Activated naive CD8-positive, alpha-beta T cell treated with anti-CD3 and anti-CD28 coated beads, Interleukin-2, amount 10 ng/mL, durations not matched to agents 7 days and 5 days (primary cell): ENCODE measurements at regions not wholly inside any gene's neighbourhood (a gene's known extent, or its start where the extent isn't known, plus 50 kb on each side); places are given as distances from the start of the nearest gene placed in this dataset.

ENCODE experiments used
- ATAC-seq: fragments of 150-1000 bp; cut with Tn5 transposase; one replicate; pipeline ENCODE4 v1.10.0; 2021; ENCODE audit warnings: low read depth, moderate library complexity
- POLR2A ChIA-PET: fragments of 350-600 bp; sonication (Branson Sonifier 250); formaldehyde crosslinking; loops from one replicate; lab custom pipeline; 2021; ENCODE audit warnings: antibody characterized with exemption; lab: Charles Lee
- DNase-seq: peaks from one replicate; pipeline ENCODE4 v3.0.0; 2021
- H3K27ac Mint-ChIP-seq: one replicate; pipeline ENCODE4 v1.8.0; 2022; ENCODE audit warnings: mild to moderate bottlenecking, mixed read lengths
- H3K27me3 Mint-ChIP-seq: one replicate; pipeline ENCODE4 v1.8.0; 2022; ENCODE audit warnings: mild to moderate bottlenecking, moderate library complexity, mixed read lengths
- H3K36me3 Mint-ChIP-seq: one replicate; pipeline ENCODE4 v1.8.0; 2021; ENCODE audit warnings: mild to moderate bottlenecking, mixed read lengths
- H3K4me1 Mint-ChIP-seq: one replicate; pipeline ENCODE4 v1.8.0; 2021; ENCODE audit warnings: mixed read lengths
- H3K4me3 Mint-ChIP-seq: one replicate; pipeline ENCODE4 v1.8.0; 2022; ENCODE audit warnings: mild to moderate bottlenecking, moderate library complexity, mixed read lengths
- H3K9me3 Mint-ChIP-seq: one replicate; pipeline ENCODE4 v1.8.0; 2021; ENCODE audit warnings: mixed read lengths

DNA sequence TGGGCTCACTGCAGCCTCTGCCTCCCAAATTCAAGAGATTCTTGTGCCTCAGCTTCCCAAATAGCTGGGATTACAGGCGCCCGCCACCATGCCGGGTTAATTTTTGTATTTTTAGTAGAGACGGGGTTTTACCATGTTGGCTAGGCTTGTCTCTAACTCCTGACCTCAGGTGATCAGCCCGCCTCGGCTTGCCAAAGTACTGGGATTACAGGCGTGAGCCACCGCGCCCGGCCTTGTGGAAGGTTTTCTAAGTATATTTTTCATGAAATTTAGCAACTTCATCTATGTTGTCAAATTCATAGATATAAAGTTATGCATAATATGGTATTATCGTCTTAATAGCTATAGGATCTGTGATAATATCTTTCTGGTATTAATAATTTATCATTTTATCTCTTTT is 275.6 kb upstream of the GRM7 start:
- DNase-seq (no peak), ATAC-seq (no peak)
- H3K4me1 Mint-ChIP-seq: no peaks in the 10 kb centered on the region
- no peak overlapping the region for H3K4me3 Mint-ChIP-seq
- peaks cover 1% of the 10 kb centered on the region for H3K36me3 Mint-ChIP-seq
- H3K9me3 Mint-ChIP-seq: peaks cover 11% of the 10 kb centered on the region
- POLR2A ChIA-PET: no interaction called here
- no peak overlapping the region for H3K27ac Mint-ChIP-seq
- H3K27me3 Mint-ChIP-seq: no peaks in the 10 kb centered on the region

DNA sequence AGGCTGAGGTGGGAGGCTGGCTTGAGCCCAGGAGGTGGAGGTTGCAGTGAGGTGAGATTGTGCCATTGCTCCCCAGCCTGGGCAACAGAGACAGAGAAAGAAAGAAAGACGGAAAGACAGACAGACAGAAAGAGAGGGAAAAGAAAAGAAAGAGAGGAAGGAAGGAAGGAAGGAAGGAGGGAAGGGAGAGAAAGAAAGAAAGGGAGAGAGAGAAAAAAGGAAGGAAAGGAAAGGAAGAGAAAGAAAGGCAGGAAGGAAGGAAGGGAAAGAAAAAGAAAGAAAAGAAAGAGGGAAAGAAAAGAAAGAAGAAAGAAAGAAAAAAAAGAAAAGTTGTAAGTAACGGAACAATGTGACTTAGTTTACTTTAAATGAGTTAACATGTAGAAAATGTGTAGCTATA is 260.7 kb upstream of the GRM7 start:
- DNase-seq: no peak
- H3K4me3 Mint-ChIP-seq: no peak overlapping the region
- no peaks in the 10 kb centered on the region for H3K27me3 Mint-ChIP-seq
- no peak for ATAC-seq
- no peaks in the 10 kb centered on the region for H3K36me3 Mint-ChIP-seq
- POLR2A ChIA-PET: no interaction called here
- H3K4me1 Mint-ChIP-seq: no peaks in the 10 kb centered on the region
- H3K9me3 Mint-ChIP-seq: peaks cover 8% of the 10 kb centered on the region
- H3K27ac Mint-ChIP-seq: no peak overlapping the region

DNA sequence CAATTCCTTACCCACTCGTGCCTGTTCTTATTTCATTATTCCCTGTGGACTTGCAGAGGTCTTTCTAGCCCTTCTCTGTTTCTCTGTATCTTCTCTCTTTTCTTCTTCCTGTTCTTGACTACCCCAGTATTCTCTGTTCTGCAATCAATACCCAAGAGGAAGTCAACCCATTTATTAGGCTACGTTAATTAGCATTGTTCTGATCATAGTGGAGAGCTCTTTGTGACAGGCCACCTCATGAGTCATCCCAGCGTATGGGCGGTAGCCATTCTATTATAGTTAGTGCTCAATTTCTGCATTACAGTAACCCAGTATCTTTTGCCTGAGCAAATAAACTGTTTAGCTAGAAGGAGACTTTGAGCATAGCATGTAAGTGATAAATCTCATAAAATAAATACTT is 259.5 kb upstream of the GRM7 start:
- Mint-ChIP-seq H3K4me3 (no peak overlapping the region), H3K4me1 (no peaks in the 10 kb centered on the region), H3K36me3 (no peaks in the 10 kb centered on the region), H3K9me3 (peaks cover 8% of the 10 kb centered on the region), H3K27me3 (no peaks in the 10 kb centered on the region), H3K27ac (no peak overlapping the region)
- no peak for DNase-seq
- POLR2A ChIA-PET: no interaction called here
- ATAC-seq: no peak

DNA sequence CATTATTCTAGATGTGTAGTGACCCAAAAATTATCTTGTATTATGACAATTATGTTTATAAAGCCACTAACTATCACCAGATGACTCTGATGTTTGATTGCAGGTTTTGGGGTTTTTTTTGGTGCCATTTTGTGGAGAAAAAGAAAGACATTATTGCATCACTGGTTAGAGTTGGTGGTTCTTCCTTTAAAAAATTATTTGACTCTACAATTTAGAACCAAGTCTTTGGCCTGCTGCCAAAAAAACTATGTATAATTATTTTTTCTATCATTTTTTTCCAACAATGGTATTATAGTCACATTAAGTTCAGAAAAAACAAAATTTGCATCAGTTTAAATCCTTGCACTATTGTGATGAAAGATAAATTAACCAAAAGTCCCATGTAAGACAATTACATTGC is 258.6 kb upstream of the GRM7 start:
- POLR2A ChIA-PET: no interaction called here

DNA sequence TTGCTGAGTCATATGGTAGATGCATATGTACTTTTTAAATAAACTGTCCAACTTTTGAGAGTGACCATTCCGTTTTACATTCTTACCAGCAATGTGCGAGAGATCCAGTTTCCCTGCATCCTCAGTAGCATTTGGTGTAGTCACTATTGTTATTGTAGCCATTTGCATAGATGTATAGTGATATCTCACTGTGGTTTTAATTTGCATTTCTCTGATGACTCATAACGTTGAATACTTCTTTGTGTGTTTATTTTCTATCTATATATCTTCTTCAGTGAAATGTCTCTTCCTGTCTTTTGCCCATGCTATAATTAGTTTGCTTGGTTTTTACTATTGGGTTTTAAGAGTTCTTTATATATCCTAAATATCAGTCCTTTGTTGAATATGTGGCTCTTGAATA is 255.7 kb upstream of the GRM7 start:
- no peaks in the 10 kb centered on the region for H3K27me3 Mint-ChIP-seq
- no peak for ATAC-seq
- peaks cover 5% of the 10 kb centered on the region for H3K9me3 Mint-ChIP-seq
- no peak for DNase-seq
- no peaks in the 10 kb centered on the region for H3K36me3 Mint-ChIP-seq
- no peak overlapping the region for H3K27ac Mint-ChIP-seq
- no peaks in the 10 kb centered on the region for H3K4me1 Mint-ChIP-seq
- POLR2A ChIA-PET: no interaction called here
- no peak overlapping the region for H3K4me3 Mint-ChIP-seq

More for the DNA sequence above, 258.6 kb upstream of the GRM7 start:
- Mint-ChIP-seq H3K9me3 (peaks cover 7% of the 10 kb centered on the region), H3K4me3 (no peak overlapping the region), H3K36me3 (no peaks in the 10 kb centered on the region), H3K27ac (no peak overlapping the region), H3K27me3 (no peaks in the 10 kb centered on the region), H3K4me1 (no peaks in the 10 kb centered on the region)
- ATAC-seq (no peak), DNase-seq (no peak)

DNA sequence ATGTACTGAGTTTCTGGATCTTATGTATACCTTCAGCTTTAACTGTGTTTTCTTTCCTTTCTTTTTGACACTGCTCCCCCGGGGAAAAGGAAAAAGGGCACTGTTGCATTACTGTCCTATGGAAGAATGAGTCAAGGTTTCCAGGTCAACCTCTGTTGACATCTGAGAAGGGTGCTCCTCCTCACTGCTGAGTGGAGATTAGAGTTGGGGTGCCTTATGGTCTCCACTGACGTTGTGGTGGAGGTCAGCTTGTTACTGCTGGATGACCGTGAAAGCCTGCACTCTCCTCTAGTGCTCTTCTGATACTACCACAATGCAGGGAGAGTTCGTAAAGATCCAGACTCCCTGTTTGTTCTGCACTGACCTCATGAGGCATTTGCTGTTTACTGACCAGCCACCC is 252.1 kb upstream of the GRM7 start:
- Mint-ChIP-seq H3K27ac (no peak overlapping the region), H3K36me3 (no peaks in the 10 kb centered on the region), H3K4me3 (no peak overlapping the region), H3K4me1 (no peaks in the 10 kb centered on the region), H3K27me3 (no peaks in the 10 kb centered on the region), H3K9me3 (peaks cover 6% of the 10 kb centered on the region)
- POLR2A ChIA-PET: no interaction called here
- DNase-seq (no peak), ATAC-seq (no peak)

DNA sequence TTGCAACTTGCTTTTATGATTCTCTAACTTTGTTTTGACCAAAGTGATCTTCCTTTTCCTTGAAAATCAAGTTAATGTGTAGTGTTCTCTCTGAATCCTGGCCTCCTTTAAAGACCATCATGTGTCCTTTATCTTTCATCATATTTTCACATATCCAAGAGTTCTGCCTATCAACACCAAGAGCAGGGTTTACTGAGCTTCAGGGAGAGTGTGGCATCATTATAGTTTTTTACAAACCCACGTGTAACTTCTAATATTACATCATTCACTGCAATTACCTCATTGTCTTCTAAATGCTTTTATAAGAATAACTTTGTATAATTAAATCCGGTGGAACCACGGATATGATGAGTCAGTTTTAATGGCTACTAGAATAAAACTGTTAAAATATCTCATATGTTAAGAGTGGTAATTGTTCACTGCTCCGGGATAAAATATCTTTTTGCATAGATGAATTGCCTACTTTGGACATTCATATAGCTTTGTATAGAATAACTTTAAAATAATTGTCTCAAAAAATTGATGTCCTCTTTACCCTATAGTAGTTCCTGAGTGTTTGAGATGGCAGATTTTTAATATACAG is 248.8 kb upstream of the GRM7 start:
- no peaks in the 10 kb centered on the region for H3K4me1 Mint-ChIP-seq
- DNase-seq: no peak
- peaks cover 7% of the 10 kb centered on the region for H3K9me3 Mint-ChIP-seq
- H3K27me3 Mint-ChIP-seq: no peaks in the 10 kb centered on the region
- no peak for ATAC-seq
- H3K36me3 Mint-ChIP-seq: no peaks in the 10 kb centered on the region
- POLR2A ChIA-PET: no interaction called here
- H3K4me3 Mint-ChIP-seq: no peak overlapping the region
- no peak overlapping the region for H3K27ac Mint-ChIP-seq

DNA sequence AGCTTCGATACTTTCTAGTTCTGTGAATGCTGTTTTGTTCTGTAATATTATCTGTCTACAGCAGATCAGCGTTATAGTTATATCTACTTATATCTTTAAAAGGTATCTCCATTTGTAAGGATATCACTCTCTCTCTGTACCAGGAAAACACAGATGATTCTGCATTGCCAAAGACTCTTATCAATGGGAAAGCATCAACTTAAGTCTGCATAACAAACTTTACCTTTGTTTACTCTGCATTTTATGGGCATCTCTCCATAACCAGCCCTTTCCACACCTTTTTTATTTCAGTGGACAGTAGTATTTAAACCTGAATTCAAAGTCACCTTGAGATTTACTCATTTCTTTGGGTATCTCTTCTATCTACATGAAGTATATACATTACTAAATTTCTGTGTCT is 238.7 kb upstream of the GRM7 start:
- no peaks in the 10 kb centered on the region for H3K4me1 Mint-ChIP-seq
- H3K36me3 Mint-ChIP-seq: no peaks in the 10 kb centered on the region
- no peak for ATAC-seq
- H3K27me3 Mint-ChIP-seq: no peaks in the 10 kb centered on the region
- peaks cover 5% of the 10 kb centered on the region for H3K9me3 Mint-ChIP-seq
- H3K4me3 Mint-ChIP-seq: no peak overlapping the region
- DNase-seq: no peak
- H3K27ac Mint-ChIP-seq: no peak overlapping the region
- POLR2A ChIA-PET: no interaction called here

DNA sequence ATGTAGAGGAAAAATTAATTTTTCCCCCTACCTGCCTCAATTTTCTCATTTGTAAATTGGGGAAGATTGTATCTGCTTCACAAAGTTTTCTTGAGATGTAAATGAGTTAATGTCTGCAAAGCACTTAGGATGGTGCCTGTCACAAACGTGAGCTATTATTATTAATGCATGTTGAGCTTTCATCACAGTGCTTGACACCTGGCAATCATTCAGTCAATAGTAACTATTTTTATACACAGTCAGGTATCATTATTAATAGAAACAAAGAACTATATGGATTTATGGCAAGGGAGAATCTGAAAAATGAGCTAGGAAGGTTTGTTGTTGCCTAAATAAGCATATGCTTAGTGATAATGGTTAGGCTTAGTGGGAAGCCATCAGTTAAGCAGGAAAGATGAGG is 238.2 kb upstream of the GRM7 start:
- no peak for ATAC-seq
- Mint-ChIP-seq H3K4me3 (no peak overlapping the region), H3K4me1 (no peaks in the 10 kb centered on the region), H3K36me3 (no peaks in the 10 kb centered on the region), H3K27ac (no peak overlapping the region), H3K9me3 (peaks cover 5% of the 10 kb centered on the region), H3K27me3 (no peaks in the 10 kb centered on the region)
- POLR2A ChIA-PET: no interaction called here
- no peak for DNase-seq

DNA sequence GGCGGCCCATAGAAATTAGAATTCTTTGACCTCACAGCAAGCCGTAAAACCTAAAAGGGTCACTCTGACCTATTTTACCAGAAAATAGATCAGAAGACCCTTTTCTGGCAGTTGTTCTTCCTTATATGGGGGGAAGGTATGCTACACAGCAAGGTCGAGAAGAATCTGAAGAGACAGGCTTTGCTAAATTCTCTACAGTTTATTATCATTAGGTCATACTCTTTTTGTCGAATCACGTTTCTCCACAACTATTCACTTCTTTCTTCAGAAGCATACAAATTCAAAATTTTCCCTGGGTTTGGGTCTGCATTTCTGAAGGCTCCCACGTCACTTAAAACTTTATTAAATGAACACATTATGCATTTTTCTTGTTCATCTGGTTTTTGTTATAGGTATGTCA is 229.5 kb upstream of the GRM7 start:
- H3K27me3 Mint-ChIP-seq: no peaks in the 10 kb centered on the region
- no peak overlapping the region for H3K27ac Mint-ChIP-seq
- POLR2A ChIA-PET: no interaction called here
- ATAC-seq: no peak
- peaks cover 1% of the 10 kb centered on the region for H3K9me3 Mint-ChIP-seq
- no peaks in the 10 kb centered on the region for H3K4me1 Mint-ChIP-seq
- H3K36me3 Mint-ChIP-seq: no peaks in the 10 kb centered on the region
- no peak overlapping the region for H3K4me3 Mint-ChIP-seq
- no peak for DNase-seq

DNA sequence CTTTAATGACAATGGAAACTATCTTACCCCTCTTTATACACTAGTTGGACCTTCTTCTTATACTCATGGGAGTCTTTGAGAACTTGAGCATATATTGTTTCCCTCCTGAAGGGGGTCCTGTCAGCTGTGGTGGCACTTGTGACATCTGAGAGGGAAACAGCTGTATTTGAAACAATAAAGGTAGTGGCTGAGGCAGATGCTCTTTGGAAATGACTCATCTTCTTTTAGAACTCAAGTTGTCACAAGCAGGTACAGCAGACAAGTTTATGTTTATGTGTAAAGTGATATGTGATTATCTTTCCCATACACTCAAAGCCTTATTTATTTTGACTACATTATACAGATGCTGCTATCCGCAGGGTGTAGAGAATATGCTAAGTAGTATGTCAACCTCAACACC is 220.0 kb upstream of the GRM7 start:
- H3K27me3 Mint-ChIP-seq: no peaks in the 10 kb centered on the region
- POLR2A ChIA-PET: no interaction called here
- H3K27ac Mint-ChIP-seq: no peak overlapping the region
- H3K4me1 Mint-ChIP-seq: no peaks in the 10 kb centered on the region
- DNase-seq (no peak), ATAC-seq (no peak)
- H3K36me3 Mint-ChIP-seq: no peaks in the 10 kb centered on the region
- H3K9me3 Mint-ChIP-seq: peaks cover 5% of the 10 kb centered on the region
- H3K4me3 Mint-ChIP-seq: no peak overlapping the region

DNA sequence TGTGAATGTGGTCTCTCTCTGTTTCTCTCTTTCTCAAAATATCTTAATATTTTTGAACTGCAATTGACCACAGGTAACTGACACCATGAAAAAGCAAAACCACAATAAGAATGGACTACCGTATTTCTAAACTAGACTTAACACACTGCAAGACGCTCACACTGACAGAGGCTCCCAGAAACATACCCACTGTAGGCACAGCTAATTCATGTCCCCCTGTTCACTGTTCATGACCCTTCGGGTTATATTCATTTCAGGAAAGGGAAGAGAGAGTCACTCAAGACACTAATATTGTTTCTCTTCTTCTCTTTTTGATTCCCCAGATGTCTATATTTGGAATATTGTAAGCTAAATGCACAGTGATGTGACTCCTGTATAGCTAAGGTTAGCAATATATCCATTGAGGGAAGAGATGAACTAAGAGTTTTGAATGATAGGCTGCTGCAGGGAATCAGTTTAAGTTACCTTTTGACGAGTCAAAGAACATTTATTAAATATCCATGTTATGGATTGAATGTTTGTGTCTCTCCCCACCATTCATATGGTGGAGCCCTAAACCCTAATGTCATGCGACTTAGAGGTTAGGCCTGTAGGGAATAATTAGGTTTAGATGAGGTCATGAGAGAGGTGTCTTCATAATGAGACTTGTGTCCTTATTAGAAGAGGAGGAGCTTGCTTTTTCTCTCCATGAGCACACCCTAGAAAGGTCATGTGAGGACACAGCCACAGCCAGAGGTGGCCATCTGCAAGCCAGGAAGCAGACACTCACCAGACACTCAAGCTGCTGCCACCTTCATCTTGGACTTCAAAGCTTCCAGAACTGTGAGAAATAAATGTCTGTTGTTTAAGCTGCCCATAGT is 216.6 kb upstream of the GRM7 start:
- Mint-ChIP-seq H3K27me3 (no peaks in the 10 kb centered on the region), H3K27ac (no peak overlapping the region), H3K36me3 (no peaks in the 10 kb centered on the region), H3K4me3 (no peak overlapping the region), H3K4me1 (no peaks in the 10 kb centered on the region), H3K9me3 (no peaks in the 10 kb centered on the region)
- DNase-seq (no peak), ATAC-seq (no peak)
- POLR2A ChIA-PET: no interaction called here

DNA sequence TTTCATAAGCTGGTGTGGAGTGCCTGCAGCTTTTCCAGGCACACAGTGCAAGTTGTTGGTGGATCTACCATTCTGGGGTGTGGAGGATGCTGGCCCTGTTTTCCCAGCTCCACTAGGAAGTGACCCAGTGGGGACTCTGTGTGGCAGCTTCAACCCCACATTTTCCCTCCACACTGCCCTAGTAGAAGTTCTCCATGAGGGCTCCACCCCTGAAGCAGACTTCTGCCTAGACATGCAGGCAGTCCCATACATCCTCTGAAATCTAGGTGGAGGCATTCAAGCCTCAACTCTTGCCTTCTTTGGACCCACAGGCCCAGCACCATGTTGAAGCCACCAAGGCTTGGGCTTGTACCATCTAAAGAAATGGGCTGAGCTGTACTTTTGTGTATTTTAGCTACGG is 206.2 kb upstream of the GRM7 start:
- ATAC-seq: no peak
- H3K27me3 Mint-ChIP-seq: no peaks in the 10 kb centered on the region
- no peak for DNase-seq
- peaks cover 18% of the 10 kb centered on the region for H3K9me3 Mint-ChIP-seq
- H3K27ac Mint-ChIP-seq: no peak overlapping the region
- POLR2A ChIA-PET: no interaction called here
- H3K4me3 Mint-ChIP-seq: no peak overlapping the region
- H3K36me3 Mint-ChIP-seq: no peaks in the 10 kb centered on the region
- no peaks in the 10 kb centered on the region for H3K4me1 Mint-ChIP-seq

DNA sequence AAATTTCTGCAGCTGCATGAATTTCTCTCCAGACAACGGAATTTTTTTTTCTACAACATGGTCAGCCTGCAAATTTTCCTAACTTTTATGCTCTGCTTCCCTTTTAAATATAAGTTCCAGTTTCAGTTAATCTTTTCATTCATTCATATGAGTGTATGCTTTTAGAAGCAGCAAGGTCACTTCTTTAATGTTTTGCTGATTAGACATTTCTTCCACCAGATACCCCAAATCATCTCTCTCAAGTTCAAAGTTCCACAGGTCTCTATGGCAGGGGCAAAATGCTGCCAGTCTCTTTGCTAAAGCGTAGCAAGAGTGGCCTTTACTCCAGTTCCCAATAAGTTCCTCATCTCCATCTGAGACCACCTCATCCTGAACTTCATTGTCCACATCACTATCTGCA is 205.6 kb upstream of the GRM7 start:
- H3K4me3 Mint-ChIP-seq: no peak overlapping the region
- H3K9me3 Mint-ChIP-seq: peaks cover 14% of the 10 kb centered on the region
- H3K36me3 Mint-ChIP-seq: no peaks in the 10 kb centered on the region
- H3K27ac Mint-ChIP-seq: no peak overlapping the region
- no peaks in the 10 kb centered on the region for H3K27me3 Mint-ChIP-seq
- POLR2A ChIA-PET: no interaction called here
- DNase-seq (no peak), ATAC-seq (no peak)
- H3K4me1 Mint-ChIP-seq: no peaks in the 10 kb centered on the region
